A549 (cell line): ENCODE measurements at regions not wholly inside any gene's neighbourhood (a gene's known extent, or its start where the extent isn't known, plus 50 kb on each side); places are given as distances from the start of the nearest gene placed in this dataset.
A peak's percentile ranks its signal among the peaks of the same experiment; 100 is the strongest.
"Not testable (repeated sequence)": the region's sequence is repeated elsewhere in the genome, so short reads cannot be mapped to it uniquely, and the experiment has no call there.

ENCODE experiments used
- ATAC-seq, 2 experiments: fragments of 200-7000 bp in 1 of 2; fragments of >200 bp in 1 of 2; cut with Nextera tagmentation in 1 of 2; cut with Tn5 transposase in 1 of 2; 3 replicates each; pipeline versions ENCODE4 v1.8.0 to v1.9.1; 2018 to 2020; ENCODE audit warnings: mild to moderate bottlenecking in 1 of 2, moderate library complexity in 1 of 2
- CTCF ChIA-PET: fragments of 300-600 bp; sonication (Branson Sonifier 250); formaldehyde crosslinking; extraction: SDS; loops from one replicate; lab custom pipeline; 2021; ENCODE audit warnings: antibody characterized with exemption, inconsistent platforms; lab: Yijun Ruan, JAX
- POLR2A ChIA-PET: fragments of 350-600 bp; formaldehyde crosslinking; extraction: SDS; loops from one replicate; lab custom pipeline; 2021; ENCODE audit warnings: antibody characterized with exemption, inconsistent platforms; lab: Yijun Ruan, JAX
- DNase-seq, 2 experiments: peaks; one replicate each; pipeline versions ENCODE4 v3.0.0 to v3.0.0-alpha.2; 2011 to 2016; ENCODE audit warnings: low read depth in 1 of 2, low spot score in 1 of 2
- FAIRE-seq: peaks from 2 replicates; lab custom pipeline; 2011; peaks lifted over from hg19 to GRCh38; lab: Jason Lieb, UNC
- H3K27ac ChIP-seq, 2 experiments: fragments of >200 bp; sonication (Bioruptor Twin); formaldehyde crosslinking; 3 replicates each; pipeline ENCODE4 v1.5.1; 2016 to 2017
- H3K4me1 ChIP-seq: fragments of >200 bp; sonication (Bioruptor Twin); formaldehyde crosslinking; 3 replicates; pipeline ENCODE4 v1.6.1; 2016
- H3K4me2 ChIP-seq: fragments of >200 bp; sonication (Bioruptor Twin); formaldehyde crosslinking; 3 replicates; pipeline ENCODE4 v1.6.1; 2016
- H3K4me3 ChIP-seq: fragments of >200 bp; sonication (Bioruptor Twin); formaldehyde crosslinking; 3 replicates; pipeline ENCODE4 v1.5.1; 2016
- H3K9me3 ChIP-seq: fragments of >200 bp; sonication (Bioruptor Twin); formaldehyde crosslinking; 3 replicates; pipeline ENCODE4 v1.6.1; 2016
- ATOH8 ChIP-seq: fragments of 250-450 bp; sonication (Bioruptor Pico); IDR thresholded peaks from 2 replicates; pipeline ENCODE4 v1.5.0; 2020; ENCODE audit warnings: low read depth, mild to moderate bottlenecking, moderate library complexity
- CBX2 ChIP-seq: fragments of 200-600 bp; sonication (generic); IDR thresholded peaks from 2 replicates; pipeline ENCODE4 v1.6.1; 2016; ENCODE audit warnings: low read depth, mild to moderate bottlenecking, borderline replicate concordance
- CBX8 ChIP-seq: fragments of 200-600 bp; sonication (generic); IDR thresholded peaks from 2 replicates; pipeline ENCODE4 v1.6.1; 2016
- CHD4 ChIP-seq: fragments of 200-600 bp; sonication (generic); IDR thresholded peaks from 2 replicates; pipeline ENCODE4 v1.6.1; 2016; ENCODE audit warnings: antibody characterized with exemption, mild to moderate bottlenecking, borderline replicate concordance
- FOSL2 ChIP-seq, 2 experiments: fragments of 450-650 bp in 1 of 2; fragments of >200 bp in 1 of 2; sonication (Bioruptor Twin) in 1 of 2; formaldehyde crosslinking; IDR thresholded peaks; 2 replicates each; pipeline versions ENCODE4 v1.5.0 to v1.6.1; 2016 to 2020; ENCODE audit warnings: mild to moderate bottlenecking in 1 of 2, moderate library complexity in 1 of 2
- FOXS1 ChIP-seq: fragments of 250-450 bp; sonication (Bioruptor Pico); IDR thresholded peaks from 2 replicates; pipeline ENCODE4 v1.5.0; 2020; ENCODE audit warnings: mild to moderate bottlenecking, moderate library complexity
- HEYL ChIP-seq: fragments of 250-450 bp; sonication (Bioruptor Pico); IDR thresholded peaks from 2 replicates; pipeline ENCODE4 v1.8.0; 2021; ENCODE audit warnings: mild to moderate bottlenecking, moderate library complexity
- HOXA7 ChIP-seq: fragments of 250-450 bp; sonication (Bioruptor Pico); IDR thresholded peaks from 2 replicates; pipeline ENCODE4 v1.5.0; 2020; ENCODE audit warnings: mild to moderate bottlenecking, moderate library complexity
- HOXB13 ChIP-seq: fragments of 250-450 bp; sonication (Bioruptor Pico); IDR thresholded peaks from 2 replicates; pipeline ENCODE4 v1.5.0; 2020; ENCODE audit warnings: low read depth, mild to moderate bottlenecking, moderate library complexity
- JUNB ChIP-seq: fragments of >200 bp; sonication (Bioruptor Twin); formaldehyde crosslinking; IDR thresholded peaks from 2 replicates; pipeline ENCODE4 v1.6.1; 2016
- KDM1A ChIP-seq: fragments of 200-600 bp; sonication (generic); IDR thresholded peaks from 2 replicates; pipeline ENCODE4 v1.6.1; 2016; ENCODE audit warnings: low read depth, mild to moderate bottlenecking
- MAFK ChIP-seq: fragments of 450-650 bp; IDR thresholded peaks from 2 replicates; pipeline ENCODE4 v1.6.1; 2014; ENCODE audit not compliant: partially characterized antibody
- MAX ChIP-seq: IDR thresholded peaks from 2 replicates; pipeline ENCODE4 v1.6.1; 2012
- MYC ChIP-seq: IDR thresholded peaks from 2 replicates; pipeline ENCODE4 v1.6.1; 2012; ENCODE audit warnings: mild to moderate bottlenecking, inconsistent platforms, low read length, improper control_type of control experiment, borderline replicate concordance
- PBX3 ChIP-seq: IDR thresholded peaks from 2 replicates; pipeline ENCODE4 v1.6.1; 2012
- RAD21 ChIP-seq, 2 experiments: fragments of >200 bp in 1 of 2; sonication (Bioruptor Twin) in 1 of 2; formaldehyde crosslinking in 1 of 2; IDR thresholded peaks in 1 of 2; conservative IDR thresholded peaks in 1 of 2; 2 replicates in 1 of 2; 3 replicates in 1 of 2; pipeline ENCODE4 v1.6.1; 2012 to 2018; ENCODE audit warnings: inconsistent platforms in 1 of 2
- RCOR1 ChIP-seq: fragments of 150-350 bp; IDR thresholded peaks from 2 replicates; pipeline ENCODE4 v1.6.1; 2014; ENCODE audit warnings: antibody characterized with exemption, low read length, low read depth
- SMC3 ChIP-seq: fragments of >200 bp; sonication (Bioruptor Twin); formaldehyde crosslinking; IDR thresholded peaks from 3 replicates; pipeline ENCODE4 v1.6.1; 2018; ENCODE audit warnings: inconsistent platforms
- ZC3H11A ChIP-seq: fragments of 450-650 bp; IDR thresholded peaks from 2 replicates; pipeline ENCODE4 v1.6.1; 2014; ENCODE audit warnings: antibody characterized with exemption, mild to moderate bottlenecking
- WGBS: methylation state at CpG from one replicate; pipeline ENCODE4 v1.1.6; 2017; ENCODE audit errors: missing lambda C conversion rate; 5-methylcytosine and 5-hydroxymethylcytosine counted together

GRCh38 chr2:186347472-186347871, 138.6 kb upstream of the ZC3H15 start:
- TF ChIP-seq HEYL (CRISPR knock-in tag): no peak
- peak; percentile 80 for TF ChIP-seq MAFK
- TF ChIP-seq FOXS1: no peak
- TF ChIP-seq FOSL2 (IDR thresholded peaks at IDR 0.05): no peak
- peak; percentile 65 for TF ChIP-seq FOSL2 (CRISPR knock-in tag; IDR thresholded peaks at IDR 0.05)
- Histone ChIP-seq H3K4me1 (peaks cover 24% of the 10 kb centered on the region), H3K4me2 (peak overlapping the region; percentile 5; the same call in 1 of the 3 replicates), H3K27ac (no peak overlapping the region), H3K9me3 (0 out of 3 replicates have a peak, but pooled peaks cover 4% of the 10 kb centered on the region), H3K4me3 (no peak overlapping the region)
- POLR2A ChIA-PET: no interaction called here
- ATAC-seq (no peak), FAIRE-seq (no peak), DNase-seq (no peak)
- CTCF ChIA-PET: interaction anchor here (1.0 kb wide), 1 partner anchor 10 kb away, joined by 4 read pairs; no protein-coding TSS in a partner anchor

GRCh38 chr2:186348200-186348599, 137.9 kb upstream of the ZC3H15 start:
- H3K4me2 ChIP-seq: no peak overlapping the region
- TF ChIP-seq MAFK (no peak), HEYL (CRISPR knock-in tag) (no peak), HOXB13 (CRISPR knock-in tag) (no peak), PBX3 (no peak), CBX8 (no peak), MAX (no peak), CHD4 (no peak), KDM1A (no peak)
- H3K4me1 ChIP-seq: peaks cover 22% of the 10 kb centered on the region
- H3K9me3 ChIP-seq: peaks cover 4% of the 10 kb centered on the region; the same call in 1 of the 3 replicates
- no peak overlapping the region for H3K4me3 ChIP-seq
- no peak overlapping the region for H3K27ac ChIP-seq
- ATAC-seq (no peak), DNase-seq (no peak), FAIRE-seq (no peak)
- ChIA-PET CTCF (interaction anchor here (1.0 kb wide), 1 partner anchor 9 kb away, joined by 4 read pairs; no protein-coding TSS in a partner anchor), POLR2A (no interaction called here)
- 28% methylated on average over 1 of the region's 1 CpG for WGBS

- WGBS: 3% methylated on average over 2 of the region's 2 CpGs
- CTCF ChIA-PET: no interaction called here
- Histone ChIP-seq H3K4me3 (no peak overlapping the region), H3K9me3 (peaks cover 9% of the 10 kb centered on the region; the same call in 1 of the 3 replicates), H3K4me2 (peak overlapping the region; percentile 64), H3K4me1 (peaks cover 22% of the 10 kb centered on the region), H3K27ac (no peak overlapping the region)
- POLR2A ChIA-PET: no interaction called here
- no peak for TF ChIP-seq ATOH8 (CRISPR knock-in tag)
- TF ChIP-seq MYC: no peak
- no peak for TF ChIP-seq RCOR1
- TF ChIP-seq SMC3: no peak
- TF ChIP-seq ZC3H11A: no peak
- no peak for TF ChIP-seq HOXA7 (CRISPR knock-in tag)
- TF ChIP-seq FOXS1: no peak
- TF ChIP-seq RAD21 (conservative IDR thresholded peaks at IDR 0.05 in 1 of 2, IDR thresholded peaks at IDR 0.05 in 1 of 2): no peak
- no peak for TF ChIP-seq CBX2
- TF ChIP-seq CHD4: no peak
- TF ChIP-seq MAX: no peak
- no peak for TF ChIP-seq JUNB
- peak; percentile 0 to 44 for DNase-seq
- no peak for FAIRE-seq
- peak in 1 of 2 experiments; percentile 45; a peak in 2 of 6 replicates for ATAC-seq
Measured at GRCh38 chr2:186349508-186349907, 136.6 kb upstream of the ZC3H15 start.

GRCh38 chr2:186354160-186354559, 131.9 kb upstream of the ZC3H15 start:
- CTCF ChIA-PET, DNase-seq, H3K9me3 ChIP-seq, POLR2A ChIA-PET, FAIRE-seq, H3K4me2 ChIP-seq, H3K27ac ChIP-seq, H3K4me1 ChIP-seq, H3K4me3 ChIP-seq, ATAC-seq: not testable (repeated sequence)
- WGBS: 62% methylated on average over 3 of the region's 3 CpGs
